GM18861 (cell line): ENCODE measurements at regions not wholly inside any gene's neighbourhood (a gene's known extent, or its start where the extent isn't known, plus 50 kb on each side); places are given as distances from the start of the nearest gene placed in this dataset.
"Not testable (repeated sequence)": the region's sequence is repeated elsewhere in the genome, so short reads cannot be mapped to it uniquely, and the experiment has no call there.

Experiments
- ATAC-seq: cut with Tn5 transposase; IDR thresholded peaks from one replicate; pipeline ENCODE4 v1.9.1; 2021; ENCODE audit not compliant: unreplicated experiment

DNA sequence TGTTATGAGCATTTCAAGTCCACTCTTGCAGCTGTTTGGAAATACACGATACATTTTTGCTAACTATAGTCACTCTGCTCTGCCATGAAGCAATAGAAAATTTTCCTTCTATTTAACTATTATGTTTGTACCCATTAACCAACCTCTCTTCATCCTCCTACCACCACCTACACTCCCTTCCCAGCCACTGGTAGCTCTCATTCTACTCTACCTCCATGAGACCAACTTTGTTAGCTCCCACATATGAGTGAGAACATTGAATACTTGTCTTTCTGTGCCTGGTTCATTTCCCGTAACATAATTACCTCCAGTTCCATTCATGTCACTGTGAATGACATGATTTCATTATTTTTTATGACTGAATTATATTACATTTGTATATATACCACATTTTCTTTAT, 505.9 kb upstream of the CCNG1 start:
- ATAC-seq = no peak

DNA sequence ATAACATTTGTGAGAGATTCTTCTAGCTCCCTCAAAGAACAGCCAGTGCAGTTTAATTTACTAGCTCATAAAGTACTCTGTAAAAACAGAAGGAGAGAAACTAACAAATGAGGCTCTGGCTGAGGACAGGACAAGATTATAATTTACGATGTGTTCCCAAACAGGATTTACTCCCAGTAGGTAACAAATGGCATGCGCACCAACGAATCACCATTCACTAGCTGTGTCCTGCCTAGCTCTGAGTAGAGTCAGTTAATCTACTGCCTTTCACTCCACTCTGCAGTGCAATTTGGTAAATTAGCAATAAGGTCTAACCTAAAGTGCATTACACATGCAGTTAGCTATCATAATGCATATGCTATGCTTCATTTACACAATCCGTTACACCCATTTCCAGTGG, 497.4 kb upstream of the CCNG1 start:
- ATAC-seq = no peak

DNA sequence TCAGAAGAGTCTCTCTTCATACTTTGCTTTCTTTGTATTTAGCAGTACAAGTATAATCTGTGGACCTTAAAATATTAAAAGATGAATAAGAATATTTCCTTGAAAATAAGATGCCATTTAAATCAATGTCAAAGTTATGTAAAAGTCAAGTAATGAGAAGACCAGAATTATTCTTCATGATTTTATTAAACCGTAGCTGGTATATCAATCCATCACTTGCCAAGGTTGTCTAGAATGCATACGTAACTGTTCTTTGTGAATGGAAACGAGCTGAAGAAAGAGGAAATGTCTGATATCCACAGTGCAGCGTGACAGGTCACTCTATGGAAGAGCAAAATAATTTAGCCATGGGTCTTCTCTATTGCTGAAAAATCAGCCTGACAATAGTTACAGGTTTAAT, 488.7 kb upstream of the CCNG1 start:
- no peak for ATAC-seq

- peak; percentile 71 for ATAC-seq
Measured at GRCh38 chr5:162956570-162956969, 480.8 kb upstream of the CCNG1 start.

DNA sequence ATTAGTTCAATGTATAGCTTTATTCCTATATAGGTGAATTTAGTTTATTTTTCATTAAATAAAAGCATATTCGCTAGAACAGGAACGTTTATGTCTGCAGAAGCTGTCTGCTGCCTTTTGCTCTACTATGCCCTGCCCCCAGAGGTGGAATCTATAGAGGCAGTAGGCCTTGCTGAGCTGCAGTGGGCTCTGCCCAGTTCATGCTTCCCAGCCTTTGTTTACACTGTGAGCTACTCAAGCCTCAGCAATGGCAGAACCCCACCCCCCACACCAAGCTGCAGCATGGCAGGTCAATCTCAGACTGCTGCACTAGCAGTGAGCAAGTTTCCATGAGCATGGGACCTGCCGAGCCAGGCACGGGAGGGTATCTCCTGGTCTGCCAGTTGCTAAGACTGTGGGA, 473.3 kb upstream of the CCNG1 start:
- not testable (repeated sequence) for ATAC-seq

DNA sequence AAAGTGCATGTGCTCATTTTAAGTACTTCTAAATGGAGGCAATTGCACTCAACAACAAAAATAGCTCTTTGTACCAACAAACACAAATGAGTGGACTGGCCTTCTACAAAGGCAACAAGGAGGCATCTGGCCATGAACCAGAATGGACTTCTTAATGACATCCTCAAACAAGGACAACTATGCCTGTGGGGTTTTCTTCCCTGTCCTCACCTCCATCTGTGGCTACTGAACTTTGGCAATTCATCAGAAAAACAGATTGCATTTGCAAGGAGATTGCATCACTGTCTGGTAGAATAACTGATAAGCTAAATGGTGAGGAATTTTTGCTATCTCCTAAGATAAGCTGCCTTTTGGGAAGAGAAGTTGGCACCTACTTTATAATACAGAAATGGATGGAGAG, 447.3 kb upstream of the CCNG1 start:
- no peak for ATAC-seq

DNA sequence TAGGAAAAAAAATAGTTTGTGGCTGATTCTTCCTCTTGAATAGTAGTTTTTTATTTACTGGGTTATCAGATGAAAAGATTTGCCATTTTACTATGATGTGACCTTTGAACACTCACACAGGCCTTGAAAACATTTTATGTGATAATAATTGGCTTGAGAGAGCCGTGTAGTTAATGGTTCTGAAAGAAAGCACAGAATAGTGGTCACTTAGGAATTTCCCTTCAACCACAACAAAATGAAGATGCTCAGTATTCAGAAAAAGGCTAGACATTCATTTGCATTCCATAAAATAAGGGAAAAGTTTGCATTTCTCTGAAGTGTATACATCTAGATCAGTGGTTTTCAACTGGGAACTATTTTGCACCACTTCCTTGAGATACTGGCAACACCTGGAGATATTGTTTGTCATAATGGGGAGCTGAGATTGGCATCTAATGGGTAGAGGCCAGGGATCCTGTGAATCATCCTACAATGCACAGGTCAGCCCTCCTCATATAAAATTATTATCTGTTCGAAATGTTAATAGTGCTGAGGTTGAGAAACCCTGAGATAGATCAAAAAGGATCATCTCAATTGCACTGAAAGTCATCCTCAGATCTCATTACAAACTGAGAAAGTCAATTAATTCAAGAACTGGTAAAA, 446.4 kb upstream of the CCNG1 start:
- ATAC-seq = peak; percentile 91

- no peak for ATAC-seq
Measured at GRCh38 chr5:162995568-162995967, 441.8 kb upstream of the CCNG1 start.

GRCh38 chr5:162996053-162996452, 441.3 kb upstream of the CCNG1 start:
- ATAC-seq = no peak

DNA sequence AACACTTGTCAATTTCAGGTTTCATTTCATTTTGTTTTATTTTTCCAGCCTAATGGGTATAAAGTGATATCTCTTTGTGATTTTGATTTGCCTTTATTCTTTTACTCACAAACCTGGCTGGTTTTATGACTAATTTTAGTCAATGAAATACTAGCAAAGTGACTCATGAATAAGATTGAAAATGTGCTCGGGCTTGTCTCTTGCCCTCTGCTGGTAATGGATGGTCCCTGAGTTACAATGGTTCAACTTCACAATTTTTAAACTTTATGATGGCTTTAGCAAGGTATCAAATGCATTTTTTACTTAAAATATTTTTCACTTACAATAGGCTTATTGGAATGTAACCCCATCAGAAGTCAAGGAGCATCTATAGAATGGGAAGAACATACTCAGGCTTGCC, 431.4 kb upstream of the CCNG1 start:
- peak; percentile 87 for ATAC-seq

- ATAC-seq = no peak
Measured at GRCh38 chr5:163022582-163023128, 414.7 kb upstream of the CCNG1 start.

- ATAC-seq = no peak
Measured at GRCh38 chr5:163023846-163024245, 413.5 kb upstream of the CCNG1 start.

DNA sequence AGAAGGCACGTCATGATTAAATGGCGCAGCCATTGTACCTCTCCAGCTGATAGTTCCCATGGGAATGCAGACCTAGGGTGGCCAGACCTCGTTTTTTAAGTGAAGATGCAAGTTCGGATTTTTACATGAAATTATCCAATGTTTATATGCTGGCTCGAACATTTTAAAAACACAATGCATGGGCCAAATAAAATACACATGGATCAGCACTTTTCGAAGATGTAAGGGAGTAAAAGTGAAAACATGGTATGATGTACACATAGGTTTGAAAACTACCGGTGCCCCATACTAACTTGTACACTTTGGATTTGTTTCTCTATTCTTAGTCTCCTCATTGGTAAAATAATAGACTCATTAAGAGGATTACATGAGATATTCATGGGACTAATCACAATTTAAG, 412.5 kb upstream of the CCNG1 start:
- no peak for ATAC-seq

GRCh38 chr5:163033656-163034055, 403.7 kb upstream of the CCNG1 start:
- no peak for ATAC-seq

GRCh38 chr5:163041254-163041653, 396.1 kb upstream of the CCNG1 start:
- ATAC-seq = no peak

- peak; percentile 84 for ATAC-seq
Measured at GRCh38 chr5:163079618-163080017, 357.8 kb upstream of the CCNG1 start.

DNA sequence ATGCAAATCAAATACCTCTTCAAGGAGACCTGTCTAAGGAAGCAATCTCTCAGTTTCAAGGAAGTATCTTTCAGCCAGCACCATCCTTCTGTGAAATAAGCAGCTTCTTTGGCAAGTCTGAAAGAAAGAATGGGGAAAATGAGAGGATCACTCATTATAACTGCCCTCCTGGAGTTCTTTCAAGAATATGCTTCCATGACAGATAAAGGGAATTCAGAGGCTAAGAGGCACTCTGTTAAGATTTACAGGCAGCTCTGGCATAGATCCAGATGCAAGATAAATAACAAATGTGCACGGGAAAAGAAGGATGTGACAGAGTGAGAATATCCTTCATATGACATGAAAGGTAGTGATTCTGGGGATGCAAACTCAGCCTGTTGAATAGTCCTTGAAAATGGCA, 348.2 kb upstream of the CCNG1 start:
- ATAC-seq = no peak

GRCh38 chr5:163089926-163090325, 347.5 kb upstream of the CCNG1 start:
- ATAC-seq = no peak

- peak; percentile 91 for ATAC-seq
Measured at GRCh38 chr5:163094492-163095180, 342.8 kb upstream of the CCNG1 start.

DNA sequence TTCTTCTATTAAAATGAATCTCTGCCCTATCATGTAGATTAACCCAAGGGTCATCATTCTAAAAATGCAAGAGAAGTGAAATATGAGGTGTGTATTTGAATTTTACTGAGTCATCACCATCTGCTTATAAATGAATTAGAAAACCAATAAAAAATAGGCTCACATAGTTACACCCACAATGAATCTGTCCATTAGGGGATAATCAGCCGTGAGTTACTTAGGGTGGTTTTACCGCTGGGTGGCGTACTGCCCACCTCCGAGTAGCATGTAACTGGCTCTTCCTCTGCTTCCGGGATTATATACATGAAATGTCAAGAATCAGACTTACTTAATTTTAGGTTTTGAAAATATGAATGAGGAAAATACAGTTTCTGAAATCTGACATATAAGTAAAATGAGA, 332.9 kb upstream of the CCNG1 start:
- no peak for ATAC-seq

DNA sequence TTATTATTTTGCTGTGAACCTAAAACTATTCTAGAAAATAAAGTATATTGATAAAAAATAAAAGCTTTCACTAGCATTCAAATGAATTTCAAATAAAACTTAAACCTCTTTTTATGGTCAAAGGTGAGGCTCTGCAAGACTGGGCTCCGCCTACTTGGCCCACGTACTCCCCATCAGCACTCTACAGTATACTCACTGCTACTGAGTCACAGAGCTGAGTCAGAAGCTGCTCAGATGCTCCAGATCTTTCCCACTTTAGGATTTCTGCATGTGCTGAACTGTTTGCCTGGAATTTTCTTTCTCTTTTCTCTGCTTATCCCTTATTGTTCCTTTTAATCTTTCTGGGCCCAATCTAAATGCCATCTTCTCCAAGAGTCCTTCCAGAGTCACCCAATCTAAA, 331.9 kb upstream of the CCNG1 start:
- no peak for ATAC-seq

- ATAC-seq = peak; percentile 92
Measured at GRCh38 chr5:163106098-163106497, 331.3 kb upstream of the CCNG1 start.

GRCh38 chr5:163108351-163108750, 329.0 kb upstream of the CCNG1 start:
- no peak for ATAC-seq
